Head of caudate nucleus (tissue), 42 donors: ENCODE measurements at regions not wholly inside any gene's neighbourhood (a gene's known extent, or its start where the extent isn't known, plus 50 kb on each side); places are given as distances from the start of the nearest gene placed in this dataset.
"Not testable (repeated sequence)": the region's sequence is repeated elsewhere in the genome, so short reads cannot be mapped to it uniquely, and the experiment has no call there.

Experiments used
- DNase-seq, 42 donors: peaks; one replicate each; pipeline versions ENCODE4 v3.0.0 to v3.0.0-alpha.2; 2020 to 2021; ENCODE audit warnings: mixed read lengths in 7 of 42
- intact Hi-C: fragments of 100-400 bp; cut with DNase I; formaldehyde crosslinking; loops from one replicate; pipeline ENCODE4 v1.15.0; 2022

DNA sequence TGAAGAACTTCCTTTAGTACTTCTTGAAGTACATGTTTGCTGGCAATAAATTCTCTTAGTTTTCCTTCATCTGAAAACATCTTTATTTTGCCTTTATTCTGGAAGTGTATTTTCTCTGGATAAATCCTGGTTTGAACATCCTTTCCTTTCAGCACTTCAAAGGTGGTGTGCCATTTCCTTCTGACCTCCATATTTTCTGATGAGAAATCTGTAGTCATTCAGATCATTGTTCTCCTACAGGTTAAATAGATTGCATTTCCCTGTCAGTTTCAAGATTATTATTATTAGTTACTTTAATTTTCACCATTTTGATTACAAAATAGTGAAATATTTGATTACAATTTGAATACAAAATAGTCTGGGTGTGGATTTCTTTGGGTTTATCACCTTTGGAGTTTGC lies 134.5 kb downstream of the CDH26 start:
- intact Hi-C loops = no loop called here
- DNase-seq = no peak

DNA sequence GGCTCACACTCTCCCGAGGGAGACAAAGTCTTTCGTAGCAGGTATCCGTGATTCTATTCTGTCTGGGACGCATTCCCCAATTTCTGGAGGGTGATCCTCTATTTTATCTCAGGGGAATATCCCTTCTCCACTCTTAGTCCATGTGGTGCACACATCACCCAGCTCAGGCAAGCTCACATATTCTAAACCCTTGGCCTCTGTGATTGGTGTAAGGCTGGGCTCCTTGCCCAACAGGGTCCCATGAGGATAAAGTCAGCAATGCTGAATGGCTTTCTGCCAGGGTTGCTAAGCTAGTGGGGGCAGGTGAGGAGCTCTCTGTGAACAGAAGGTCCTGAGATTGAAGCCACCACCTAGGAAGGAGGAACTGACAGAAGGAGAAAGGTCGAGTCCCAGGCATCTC lies 137.2 kb downstream of the CDH26 start:
- intact Hi-C loops = no loop called here
- DNase-seq = peak in 1 of 42 donors; percentile 15

DNA sequence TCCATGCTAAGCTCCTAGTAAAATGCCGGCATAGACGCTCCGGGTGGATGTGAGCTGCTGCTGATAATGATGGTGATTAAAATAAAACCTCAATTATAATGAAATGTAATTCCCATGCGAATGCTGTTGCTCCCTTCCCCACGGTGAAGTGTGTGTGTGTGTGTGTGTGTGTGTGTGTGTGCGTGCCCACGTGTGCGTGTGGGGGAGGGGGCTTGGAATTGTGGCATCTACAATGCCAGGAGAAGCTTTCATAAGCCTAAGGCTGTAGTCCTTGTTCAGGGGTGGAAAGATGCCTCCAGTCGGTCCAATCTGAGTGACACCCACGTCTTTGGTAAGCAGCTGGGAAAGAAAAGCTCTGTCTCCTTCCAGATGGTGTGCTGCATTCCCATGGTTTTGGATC lies 137.9 kb downstream of the CDH26 start:
- DNase-seq = no peak
- intact Hi-C loops = no loop called here

DNA sequence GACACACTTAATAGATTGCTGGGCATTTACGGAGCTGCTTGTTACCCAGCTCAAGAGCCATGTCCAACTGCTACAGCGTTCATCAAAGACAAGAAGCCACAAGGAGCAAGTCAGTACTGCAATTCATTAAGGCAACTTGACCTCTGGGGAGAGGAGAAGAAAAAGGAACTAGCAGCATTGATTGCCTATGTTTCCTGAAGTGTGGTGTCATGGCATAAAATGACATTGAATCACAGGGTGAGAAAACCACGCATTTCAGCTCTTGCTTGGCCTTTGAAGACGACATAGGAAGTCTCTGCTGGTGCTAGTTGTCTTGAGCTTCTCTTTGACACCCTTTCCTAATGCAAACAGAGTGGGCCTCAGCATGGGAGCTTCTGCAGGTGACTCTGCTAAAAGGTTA lies 139.1 kb downstream of the CDH26 start:
- intact Hi-C loops = no loop called here
- no peak for DNase-seq

DNA sequence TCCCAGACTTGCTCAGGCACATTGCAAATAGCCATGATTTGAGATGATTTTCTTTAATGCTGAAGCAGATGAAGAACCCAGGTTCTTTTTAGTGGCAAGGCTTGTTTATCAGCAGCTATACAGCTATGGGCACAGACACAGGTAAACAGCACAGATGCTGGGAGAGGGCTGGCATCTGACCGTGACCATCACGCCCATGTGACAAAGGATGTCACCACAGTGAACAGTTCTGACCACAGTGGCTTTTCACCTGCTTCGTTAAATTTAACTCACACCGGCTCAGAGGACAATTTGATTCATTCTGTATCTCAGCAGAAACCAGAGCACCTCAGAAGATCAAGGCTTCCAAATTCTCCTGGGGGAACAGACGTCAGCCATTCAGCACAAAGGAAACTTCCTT lies 142.6 kb downstream of the CDH26 start:
- DNase-seq = no peak
- intact Hi-C loops = no loop called here

DNA sequence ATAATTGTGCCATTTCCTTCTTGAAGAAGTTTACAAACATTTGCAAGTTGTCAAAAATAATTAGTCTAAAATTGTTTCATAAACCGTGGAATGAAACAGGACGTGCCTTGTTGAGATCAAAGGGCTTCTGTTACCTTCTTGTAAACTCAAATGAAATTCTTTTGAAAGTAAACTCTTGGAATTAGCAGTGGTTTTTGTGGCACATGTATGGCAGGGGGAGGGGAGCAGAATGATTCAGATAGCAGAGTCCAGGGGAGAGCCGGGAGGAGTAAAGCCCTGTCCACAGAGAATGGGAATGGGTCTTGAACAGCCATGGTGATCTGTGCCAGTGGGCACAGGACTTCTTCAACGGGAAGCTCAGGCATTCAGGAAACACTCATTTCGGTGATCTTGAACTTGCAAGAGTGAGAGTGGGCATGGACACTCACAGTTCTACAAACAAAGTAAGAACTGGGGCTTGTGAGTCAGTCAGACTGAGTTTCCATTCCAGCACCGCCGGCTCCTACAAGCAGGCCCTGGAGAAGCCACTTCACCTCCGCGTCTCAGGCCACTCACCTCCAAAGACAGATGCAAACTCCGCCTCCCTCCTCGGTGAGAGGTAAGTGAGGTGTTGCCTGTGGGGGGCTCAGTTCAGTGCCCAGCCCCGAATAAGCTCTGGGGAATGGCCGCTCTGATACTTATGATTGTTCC lies 143.1 kb downstream of the CDH26 start:
- DNase-seq = no peak
- intact Hi-C loops = no loop called here

DNA sequence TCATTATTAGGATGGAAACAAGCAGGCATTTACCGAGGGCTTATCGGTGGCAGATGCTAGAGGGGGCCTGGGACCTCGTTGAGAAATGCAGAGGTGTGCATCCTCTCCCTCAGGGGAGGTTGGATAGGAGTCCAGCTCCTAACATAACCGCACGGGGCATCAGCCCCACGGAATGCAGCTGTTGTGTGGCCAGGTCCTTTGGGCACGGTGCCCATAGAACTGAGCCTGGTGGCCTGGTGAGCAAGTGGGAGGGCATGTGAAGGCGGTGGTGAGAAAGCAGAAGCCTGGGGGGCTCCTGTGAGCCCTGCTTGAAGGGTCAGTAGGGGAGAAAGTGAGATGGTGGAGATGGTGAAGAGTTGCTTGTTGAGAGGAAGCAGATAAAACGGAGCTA lies 143.7 kb downstream of the CDH26 start:
- DNase-seq = no peak
- intact Hi-C loops = no loop called here

DNA sequence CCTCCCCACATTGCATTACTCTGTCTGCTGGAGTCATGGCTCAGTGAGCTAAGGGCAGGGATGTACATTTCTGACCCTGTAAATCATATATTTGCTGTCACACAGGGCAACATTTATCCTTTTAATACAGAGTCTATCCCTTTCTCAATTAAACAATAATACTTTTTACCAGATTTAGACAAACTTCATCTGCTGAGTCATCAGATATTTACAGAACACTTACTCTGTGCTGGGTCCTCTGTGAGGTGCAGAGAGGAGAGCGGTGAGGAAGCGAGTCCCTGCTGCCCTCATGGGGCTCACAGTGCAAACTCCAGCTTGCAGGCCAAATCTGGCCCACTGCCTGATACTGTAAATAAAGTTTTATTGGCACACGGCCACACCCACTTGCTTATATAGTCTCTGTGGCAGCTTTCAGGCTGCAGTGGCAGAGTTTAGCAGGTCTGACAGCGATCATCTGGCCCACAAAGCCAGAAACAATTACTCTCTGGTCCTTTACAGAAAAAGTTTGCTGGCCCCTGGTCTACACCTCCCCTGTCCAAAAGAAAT lies 144.5 kb downstream of the CDH26 start:
- no peak for DNase-seq
- intact Hi-C loops = no loop called here

DNA sequence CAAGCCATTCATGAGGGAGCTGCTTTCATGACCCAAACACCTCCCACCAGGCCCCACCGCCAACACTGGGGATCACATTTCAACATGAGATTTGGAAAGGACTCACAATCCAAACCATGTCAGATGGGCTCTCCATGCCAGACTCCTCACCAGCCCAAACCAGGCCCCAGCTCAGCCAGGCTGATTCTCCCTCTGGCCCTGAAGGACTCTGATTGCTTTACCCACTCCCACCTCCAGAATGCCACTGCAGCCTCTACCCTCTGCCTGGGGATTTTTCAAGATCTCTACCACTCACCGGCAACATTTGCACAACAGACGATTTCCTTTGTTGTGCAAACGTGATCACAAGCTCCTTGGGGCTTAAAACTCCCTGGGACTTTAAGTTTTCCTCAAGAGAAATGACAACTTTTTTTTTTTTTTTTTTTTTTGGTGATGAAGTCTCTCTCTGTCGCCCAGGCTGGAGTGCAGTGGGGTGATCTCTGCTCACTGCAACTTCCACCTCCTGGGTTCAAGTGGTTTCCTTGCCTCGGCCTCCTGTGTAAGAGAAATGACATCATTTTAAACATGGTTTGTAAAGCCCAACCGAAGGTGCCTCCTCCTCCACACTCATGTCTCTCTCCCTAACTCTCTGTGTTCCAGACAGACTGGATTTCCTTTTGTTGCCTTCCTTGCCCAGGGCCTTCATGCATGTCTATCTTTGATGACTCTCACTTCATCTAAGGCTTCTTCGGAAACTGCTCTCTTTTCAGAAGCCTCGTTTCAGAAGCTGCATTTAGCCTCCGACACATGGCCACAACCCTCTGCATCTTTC lies 147.0 kb downstream of the CDH26 start:
- intact Hi-C loops = no loop called here
- DNase-seq = no peak

DNA sequence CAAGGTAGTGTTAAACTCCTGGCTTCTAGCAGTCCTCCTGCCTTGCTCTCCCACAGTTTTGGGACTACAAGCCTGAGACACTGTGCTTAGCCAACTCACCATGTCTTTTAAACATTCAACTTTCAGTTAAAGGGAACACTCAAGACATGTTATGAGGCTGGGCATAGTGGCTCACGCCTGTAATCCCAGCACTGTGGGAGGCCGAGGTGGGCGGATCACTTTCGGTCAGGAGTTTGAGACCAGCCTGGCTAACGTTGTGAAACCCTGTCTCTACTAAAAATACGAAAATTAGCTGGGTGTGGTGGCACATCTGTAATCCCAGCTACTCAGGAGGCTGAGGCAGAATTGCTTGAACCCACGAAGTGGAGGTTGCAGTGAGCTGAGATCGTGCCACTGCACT lies 148.0 kb downstream of the CDH26 start:
- intact Hi-C loops, DNase-seq: not testable (repeated sequence)

DNA sequence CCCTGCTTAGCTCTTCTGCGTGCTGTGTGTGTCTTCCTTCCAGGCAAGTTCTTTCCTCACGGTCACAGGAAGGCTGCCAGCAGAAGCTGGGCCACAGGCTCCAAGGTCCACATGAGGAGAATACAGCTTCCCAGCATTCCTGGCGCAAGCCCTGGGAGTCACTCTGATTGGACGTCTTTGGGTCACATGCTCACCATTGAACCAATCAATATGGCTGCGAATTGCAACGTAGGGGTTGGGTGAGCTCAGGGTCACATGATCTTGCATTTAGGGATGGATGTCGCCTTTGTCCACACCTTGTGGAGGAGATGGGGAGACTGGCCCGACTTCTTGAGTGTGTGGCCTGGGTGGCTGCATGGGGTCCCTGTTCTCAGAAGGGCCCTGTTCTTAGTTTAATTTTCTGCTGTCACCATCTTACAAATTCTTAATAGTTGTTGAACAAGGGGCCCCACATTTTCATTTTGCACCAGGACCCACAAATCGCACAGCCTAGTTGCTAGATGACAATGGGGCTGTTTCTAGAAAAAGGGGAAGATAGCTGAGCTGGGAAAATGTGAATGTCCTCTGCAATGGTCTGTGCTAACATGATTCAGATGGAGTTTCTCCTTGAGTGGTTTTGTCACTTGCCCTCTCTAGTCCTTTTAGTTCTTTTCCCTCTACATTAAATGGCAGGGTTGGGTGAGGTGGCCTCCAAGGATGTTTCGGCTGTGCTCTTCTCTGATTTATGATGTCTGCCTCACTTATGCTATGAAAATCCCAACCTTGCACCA lies 149.6 kb downstream of the CDH26 start:
- intact Hi-C loops = no loop called here
- DNase-seq = no peak

DNA sequence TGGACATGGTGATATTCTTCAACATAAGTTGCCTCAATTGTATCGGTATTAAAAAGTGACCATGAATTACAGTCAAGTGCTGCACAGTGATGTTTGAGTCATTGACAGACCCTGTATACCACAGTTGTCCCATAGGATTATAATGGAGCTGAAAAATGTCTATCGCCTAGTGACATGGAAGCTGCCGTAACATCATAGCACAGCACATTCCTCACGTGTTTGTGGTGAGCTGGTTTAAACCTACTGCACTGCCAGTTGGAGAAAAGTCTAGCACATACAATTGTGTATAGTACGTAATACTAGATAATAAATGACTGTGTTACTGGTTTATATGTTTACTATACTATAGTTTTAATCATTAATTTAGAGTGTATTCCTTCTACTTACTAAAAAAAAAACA lies 150.2 kb downstream of the CDH26 start:
- intact Hi-C loops = no loop called here
- no peak for DNase-seq

DNA sequence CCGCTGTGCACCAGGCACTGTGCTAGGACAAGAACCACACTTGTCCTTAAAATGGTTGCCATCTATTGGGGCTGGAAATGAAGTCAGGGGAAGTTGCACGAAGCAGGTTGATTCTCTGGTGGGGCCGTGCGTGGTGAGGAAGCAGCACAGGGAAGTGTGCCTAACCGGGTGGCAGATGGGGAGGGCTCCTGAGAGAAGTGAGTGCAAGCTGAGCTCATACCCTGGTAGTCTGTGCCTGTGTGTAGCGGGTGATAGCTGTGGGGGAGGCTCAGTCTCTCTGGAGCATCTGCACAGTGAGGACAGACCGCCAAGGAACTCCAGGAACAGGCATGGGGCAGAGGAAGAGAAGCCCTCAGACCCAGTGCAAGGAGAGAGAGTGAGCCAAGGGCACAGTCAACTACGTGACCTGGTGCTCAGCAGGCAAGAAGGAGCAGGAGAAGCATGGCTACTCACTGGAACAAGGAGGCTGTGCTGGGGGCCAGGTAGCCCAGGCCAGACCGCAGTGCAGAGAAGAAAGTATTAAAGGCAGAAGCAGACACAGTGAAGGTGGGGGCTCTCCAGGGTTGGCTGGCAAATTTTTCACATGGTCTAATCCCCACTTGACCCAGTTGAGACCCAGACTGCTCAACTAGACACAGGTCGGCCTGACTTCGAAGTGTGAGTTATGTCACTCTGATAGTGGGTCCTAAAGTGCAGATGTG lies 155.0 kb downstream of the CDH26 start:
- DNase-seq = peak in 12 of 42 donors; percentile 12 to 43 (median 26)
- intact Hi-C loops = no loop called here

DNA sequence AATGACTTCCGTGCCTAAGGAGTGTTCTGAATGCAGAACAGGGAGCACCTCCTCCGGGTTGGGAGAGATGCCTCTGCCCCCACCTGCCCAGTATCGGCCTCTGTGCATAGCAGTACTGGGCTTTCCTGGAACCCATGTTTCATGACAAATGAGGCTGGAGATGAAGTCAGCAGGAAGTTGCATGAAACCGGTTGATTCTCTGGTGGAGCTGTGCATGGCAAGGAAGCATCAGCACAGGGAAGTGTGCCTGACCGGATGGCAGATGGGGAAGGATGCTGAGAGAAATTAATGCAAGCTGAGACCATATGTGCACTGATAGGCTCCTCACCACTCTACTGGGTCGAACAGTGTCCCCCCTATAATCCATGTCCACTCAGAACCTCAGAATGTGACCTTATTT lies 155.5 kb downstream of the CDH26 start:
- intact Hi-C loops = no loop called here
- DNase-seq = peak in 3 of 42 donors; percentile 17 to 23 (median 23)

DNA sequence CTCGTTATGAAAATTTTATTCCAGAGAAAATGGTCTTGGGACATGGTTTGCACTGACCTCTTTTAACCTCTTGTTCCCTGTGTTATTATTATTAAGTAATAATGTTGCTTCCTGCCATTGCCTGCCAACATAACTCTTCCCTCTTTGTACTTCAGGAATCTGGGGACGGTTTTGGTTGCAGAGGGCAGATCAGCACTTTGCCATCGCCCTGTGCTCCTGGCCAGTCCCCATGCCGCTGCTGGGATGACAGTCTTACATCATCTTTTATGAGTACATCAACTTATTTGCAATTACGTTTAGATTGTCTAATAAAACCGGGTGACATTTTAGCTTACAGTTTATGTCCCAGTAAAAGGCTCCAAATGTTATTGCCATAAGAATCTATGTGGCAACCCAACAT lies 157.2 kb downstream of the CDH26 start:
- DNase-seq = no peak
- intact Hi-C loops = no loop called here

DNA sequence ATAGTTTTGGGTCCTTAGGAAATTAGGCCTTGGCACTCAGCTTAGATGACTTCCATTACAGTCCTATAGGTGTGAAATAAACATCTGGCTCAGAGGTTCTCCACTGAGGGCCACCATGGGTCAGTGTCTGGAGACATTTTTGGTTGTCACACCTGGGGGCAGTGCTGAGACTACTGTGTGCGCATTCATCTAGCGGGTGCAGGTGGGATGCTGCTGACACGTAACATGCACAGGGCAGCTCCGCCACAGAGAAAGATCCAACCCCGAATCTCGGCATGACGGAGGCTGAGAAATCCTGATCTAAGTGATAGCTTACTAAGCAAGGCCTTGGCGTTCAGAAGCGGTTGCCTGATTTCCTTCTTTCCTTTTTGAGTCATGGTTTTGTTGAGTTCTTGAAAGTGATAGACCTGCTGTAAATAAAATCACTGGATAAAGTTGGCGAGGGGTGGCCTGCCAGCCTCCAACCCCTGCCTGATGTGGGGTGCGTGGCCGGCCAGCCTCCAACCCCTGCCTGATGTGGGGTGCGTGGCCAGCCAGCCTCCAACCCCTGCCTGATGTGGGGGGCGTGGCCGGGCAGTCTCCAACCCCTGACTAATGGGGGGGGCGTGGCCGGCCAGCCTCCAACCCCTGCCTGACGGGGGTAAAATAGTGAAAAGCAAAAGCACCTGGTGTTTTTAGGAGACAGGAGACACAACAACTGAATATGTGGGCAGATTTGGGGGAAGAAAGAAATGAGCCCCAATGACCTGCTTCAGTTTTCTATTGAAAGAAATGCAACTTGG lies 158.1 kb downstream of the CDH26 start:
- intact Hi-C loops = no loop called here
- DNase-seq = no peak

DNA sequence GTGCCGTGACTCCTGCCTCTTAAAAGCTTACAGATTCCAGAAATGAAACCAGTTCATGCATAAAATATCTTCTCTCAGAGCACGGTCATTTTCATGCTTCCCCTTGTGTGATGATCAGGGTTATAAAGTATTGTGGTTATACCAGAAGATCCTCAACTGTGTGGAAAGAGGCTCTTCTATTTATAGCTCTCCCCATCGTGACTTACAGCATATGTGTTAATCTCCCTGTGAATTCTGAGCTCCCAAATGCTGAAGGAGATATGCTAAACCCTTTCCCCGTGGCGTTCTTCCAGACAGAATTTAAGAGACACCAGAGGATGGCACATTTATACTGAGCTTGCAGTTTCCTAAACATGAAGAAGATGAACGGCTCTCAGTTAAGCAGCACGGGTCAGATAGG lies 158.8 kb downstream of the CDH26 start:
- peak in 2 of 42 donors; percentile 21 to 30 for DNase-seq
- intact Hi-C loops = no loop called here

DNA sequence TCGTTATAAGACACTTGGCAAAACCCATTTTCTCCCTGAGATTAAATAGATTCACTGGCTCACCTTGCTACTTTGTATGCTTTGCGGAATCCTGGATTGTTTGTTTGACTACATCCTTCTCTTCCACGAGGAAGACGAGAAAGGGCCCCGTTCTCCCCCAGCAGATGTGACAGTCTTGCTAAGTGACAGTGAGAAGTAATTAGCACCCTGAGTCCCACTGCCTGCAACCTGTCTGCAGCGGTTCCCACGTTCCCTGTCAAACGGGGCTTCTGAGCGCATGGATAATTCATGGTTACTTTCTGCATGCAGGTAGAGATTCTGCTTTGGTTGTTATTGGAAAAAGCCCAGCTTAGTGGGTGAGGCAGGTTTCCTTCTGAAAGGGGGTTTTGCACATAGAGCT lies 163.7 kb downstream of the CDH26 start:
- intact Hi-C loops = no loop called here
- DNase-seq = peak in 13 of 42 donors; percentile 10 to 55 (median 28)
